ENCODE measurements at regions not wholly inside any gene's neighbourhood (a gene's known extent, or its start where the extent isn't known, plus 50 kb on each side); places are given as distances from the start of the nearest gene placed in this dataset.
"Not testable (repeated sequence)": the region's sequence is repeated elsewhere in the genome, so short reads cannot be mapped to it uniquely, and the experiment has no call there.

DNA sequence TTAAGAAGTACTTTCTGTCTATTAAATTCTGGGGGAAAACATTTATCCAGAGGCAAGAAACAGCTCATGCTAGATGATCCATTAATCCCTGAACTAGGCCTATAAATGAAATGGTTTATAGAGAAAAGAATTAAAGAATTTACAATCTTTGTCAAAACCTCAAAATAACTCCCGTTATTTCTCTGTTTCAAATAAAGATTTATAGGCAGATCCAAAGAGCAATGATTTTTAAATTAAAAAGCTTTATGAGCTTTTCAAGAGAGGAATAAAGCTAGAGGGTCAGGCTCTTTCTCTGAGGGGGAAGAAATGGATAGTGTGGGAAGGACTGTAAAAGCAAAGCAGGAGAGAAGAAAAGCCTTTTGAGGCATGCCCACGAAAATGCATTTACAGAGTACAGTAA, 82.5 kb upstream of the OGFRL1 start:
- DNase-seq: no peak

DNA sequence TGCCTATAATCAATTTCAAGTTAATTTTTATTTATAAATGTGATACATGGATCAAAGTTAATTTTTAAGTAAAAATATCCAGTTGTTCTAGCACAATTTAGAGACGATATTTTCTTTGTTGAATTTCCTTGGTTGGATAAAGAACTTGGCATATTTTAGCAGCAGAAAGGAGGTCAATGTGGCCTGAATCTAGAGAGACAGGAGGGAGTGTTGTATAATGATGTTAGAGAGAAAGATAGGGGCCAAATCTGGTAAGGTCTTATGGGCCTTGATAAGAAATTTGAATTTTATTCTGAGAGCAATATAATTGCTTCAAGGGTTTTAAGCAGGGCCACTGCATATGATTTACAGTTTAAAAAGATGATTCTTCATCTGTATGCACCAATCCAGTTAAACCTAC, 79.4 kb upstream of the OGFRL1 start:
- DNase-seq: no peak

DNA sequence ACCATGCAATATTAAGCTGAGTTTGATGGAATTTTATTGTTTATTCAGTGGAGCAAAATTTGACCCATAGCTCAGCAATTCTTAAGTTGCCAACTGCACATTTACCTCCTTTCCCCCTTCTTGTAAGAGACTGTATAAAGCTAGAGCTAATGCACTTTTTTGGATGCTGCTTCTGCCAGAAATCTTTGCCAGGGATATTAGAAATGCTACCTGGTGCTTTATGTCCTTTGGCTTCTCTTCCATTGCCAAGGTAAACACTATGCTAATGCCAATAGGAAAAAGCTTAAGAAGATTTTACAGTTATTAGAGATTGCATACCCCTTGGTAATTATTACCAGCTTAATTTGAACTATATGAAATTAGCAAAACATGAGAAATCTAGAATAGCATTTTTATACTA, 79.0 kb upstream of the OGFRL1 start:
- DNase-seq: no peak

DNA sequence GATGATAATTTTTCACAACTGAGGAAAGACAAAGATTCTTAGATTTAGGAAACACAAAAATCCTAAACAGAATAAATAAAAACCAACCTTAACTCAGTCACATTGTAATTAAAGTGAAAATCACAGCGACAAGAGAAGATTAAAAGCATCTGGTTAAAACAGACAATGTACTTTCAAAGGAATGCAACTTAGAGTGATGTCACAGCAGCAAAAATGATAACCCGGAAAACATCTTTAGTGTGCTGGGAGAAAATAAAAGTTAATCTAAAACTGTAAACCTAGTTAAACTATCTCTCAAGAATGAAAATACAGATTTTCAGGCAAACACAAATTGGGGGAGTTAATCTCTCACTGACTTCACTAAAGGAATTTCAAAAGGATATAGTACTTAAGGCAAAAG, 76.8 kb upstream of the OGFRL1 start:
- no peak for DNase-seq

DNA sequence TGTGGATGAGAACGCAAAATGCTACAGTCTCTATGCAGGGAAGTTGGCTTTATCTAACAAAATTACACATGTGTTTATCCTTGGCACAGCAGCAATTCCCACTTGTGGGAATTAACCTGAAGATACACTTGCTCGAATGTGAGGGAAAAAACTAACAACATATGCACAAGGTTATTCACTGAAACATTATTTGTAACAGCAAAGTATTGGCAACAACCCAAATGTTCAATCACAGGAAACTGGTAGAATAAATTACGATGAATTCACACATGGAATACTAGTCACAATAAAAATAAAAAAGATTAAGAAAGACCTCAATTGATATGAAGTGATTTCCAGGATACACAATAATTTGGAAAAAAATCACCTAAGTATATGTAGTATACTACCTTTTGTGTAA, 68.1 kb upstream of the OGFRL1 start:
- DNase-seq: no peak

DNA sequence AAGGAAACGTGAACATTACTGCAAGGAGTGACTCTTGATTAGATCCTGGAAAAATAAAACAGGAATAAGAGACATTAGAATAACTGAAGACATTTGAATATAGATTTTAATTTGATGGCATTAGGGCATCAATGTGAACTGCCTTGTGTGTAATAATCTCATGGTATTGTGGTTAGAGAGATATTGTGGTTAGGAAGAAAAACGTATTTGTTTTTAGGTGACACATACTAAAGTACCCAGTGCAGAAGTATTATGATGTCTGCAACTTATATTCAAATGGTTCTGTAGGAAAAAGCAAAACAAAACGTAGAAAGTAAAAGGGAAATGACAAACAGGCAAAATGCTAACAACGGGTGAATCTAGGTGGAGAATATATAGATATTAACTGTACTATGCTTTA, 65.9 kb upstream of the OGFRL1 start:
- DNase-seq: no peak

DNA sequence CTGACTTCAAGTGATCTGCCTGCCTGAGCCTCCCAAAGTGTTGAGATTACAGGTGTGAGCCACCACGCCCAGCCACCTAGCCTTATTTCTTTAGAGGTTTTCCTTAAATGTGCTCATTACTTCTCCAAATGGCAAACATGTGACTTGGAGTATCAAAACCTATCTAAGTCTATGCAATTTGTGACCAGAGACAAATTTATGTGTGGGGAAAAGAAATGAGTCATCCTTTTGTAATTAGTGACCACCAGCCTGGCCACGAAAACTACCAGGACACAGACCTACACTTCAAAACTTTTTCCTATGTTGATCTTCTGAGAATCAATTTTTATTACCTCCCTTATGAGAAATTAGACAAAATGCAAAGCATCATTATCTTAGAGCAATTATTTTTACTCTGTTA, 64.6 kb upstream of the OGFRL1 start:
- no peak for DNase-seq

DNA sequence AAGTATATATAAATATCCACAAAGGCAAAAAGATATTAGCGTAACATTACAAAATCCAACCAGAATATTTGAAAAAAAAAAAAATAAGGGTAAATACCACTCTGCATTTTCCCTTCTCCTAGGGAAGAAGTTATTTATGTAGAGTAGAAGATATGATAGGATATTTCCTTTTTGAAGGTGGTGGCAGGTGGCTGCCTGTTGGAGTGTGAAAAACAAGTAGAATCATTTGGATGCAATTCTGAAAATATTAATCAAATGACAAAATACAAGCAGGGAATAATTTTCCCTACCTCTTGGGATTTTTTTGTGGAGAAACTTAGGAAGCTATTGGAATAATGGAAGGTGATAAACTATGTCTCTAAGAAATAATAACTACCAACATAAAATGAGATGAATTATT, 62.5 kb upstream of the OGFRL1 start:
- DNase-seq: no peak

DNA sequence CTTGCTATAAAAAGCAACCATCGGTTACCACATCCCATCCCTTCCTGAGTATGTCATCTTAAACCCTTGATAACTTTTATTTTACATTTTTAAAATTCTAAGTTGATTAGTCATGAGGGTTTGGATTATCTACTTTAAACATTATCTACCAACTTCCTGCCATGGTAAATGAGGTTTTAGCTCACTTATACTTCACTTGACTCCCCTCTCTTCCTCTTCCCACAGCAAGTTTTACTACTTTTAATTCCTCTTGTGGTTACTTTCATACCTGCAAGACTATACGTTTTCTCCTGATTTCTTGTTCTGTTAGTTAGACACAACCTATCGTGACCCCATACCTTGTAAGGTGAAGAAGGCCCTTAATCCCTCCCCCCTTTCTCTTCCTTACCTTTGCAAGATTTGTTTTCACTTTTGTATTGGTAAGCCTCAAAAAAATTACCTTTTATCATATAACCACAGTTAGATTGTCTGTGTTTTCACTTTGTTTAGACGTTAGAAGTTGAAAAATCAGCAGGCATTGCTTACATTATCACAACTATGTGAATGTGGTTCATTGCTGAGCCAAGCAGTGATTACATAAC, 60.1 kb upstream of the OGFRL1 start:
- no peak for DNase-seq

DNA sequence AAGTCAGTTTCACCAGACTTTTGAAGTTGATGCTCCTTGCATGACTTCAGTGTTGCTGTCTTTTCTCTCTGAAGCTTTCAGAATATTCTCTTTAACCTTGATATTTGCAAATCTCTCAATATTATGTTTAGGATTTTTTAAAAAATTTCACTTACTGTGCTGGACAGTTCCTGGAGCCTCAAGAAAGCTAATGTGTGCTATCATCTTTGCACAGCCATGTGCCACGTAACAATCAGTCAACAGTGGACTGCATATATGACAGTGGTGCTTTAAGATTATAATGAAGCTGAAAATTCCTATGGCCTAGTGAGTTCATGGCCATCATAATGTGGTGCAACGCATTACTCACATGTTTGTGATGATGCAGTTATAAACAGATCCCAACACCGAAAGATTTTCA, 59.1 kb upstream of the OGFRL1 start:
- no peak for DNase-seq

DNA sequence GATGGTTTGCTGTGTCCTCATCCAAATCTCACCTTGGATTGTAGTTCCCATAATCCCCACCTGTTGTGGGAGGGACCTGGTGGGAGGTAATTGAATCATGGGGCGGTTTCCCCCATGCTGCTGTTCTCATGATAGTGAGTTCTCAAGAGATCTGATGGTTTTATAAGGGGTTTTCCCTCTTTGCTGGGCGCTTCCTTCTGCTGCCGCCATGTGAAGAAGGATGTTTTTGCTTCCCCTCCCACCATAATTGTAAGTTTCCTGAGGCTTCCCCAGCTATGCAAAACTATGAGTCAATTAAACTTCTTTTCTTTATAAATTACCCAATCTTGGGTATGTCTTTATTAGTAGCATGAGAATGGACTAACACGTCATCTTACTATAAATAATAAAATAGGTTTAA, 55.7 kb upstream of the OGFRL1 start:
- DNase-seq: not testable (repeated sequence)

DNA sequence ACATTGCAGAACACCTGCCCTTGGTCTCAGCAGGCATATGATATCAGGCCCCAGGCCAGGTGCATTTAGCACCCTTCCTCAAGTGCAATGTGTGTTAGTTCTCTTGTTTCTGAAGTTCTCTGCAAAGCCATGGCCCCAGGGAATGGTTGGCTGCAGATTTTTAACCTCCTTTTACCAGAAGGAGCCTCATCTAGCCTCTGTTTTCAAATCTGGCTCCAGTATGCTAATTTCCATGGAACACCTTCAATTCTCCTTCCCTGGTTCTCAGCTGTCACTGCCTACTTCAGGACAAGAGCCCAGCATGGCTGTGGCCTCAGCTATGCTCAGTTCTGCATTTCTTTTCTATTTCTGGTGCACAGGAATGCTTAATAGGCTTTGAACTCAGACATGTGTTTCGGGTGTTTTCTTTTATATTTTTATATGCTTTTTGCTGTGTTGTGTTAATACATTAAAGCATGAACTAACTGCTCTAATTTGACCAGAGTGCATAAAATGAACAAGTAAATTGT, 51.6 kb upstream of the OGFRL1 start:
- no peak for DNase-seq

DNA sequence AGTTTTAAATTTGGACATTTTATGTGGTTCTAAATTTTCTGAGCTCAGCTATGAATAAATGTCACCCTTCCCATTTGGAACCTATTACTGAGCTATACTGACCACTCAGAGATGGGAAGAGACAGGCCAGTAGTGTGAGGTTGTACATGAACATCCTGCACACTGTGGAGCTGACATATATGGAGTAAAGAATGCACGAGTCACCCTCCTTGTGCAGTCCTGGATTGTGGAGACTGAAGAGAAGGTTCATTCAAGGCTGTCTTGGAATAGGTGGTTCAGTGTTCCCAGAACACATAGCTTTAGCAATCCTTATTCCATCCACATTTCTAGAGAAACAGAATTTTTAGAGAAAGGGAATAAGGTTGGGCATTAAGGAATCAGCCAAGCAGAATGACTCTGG, 50.3 kb upstream of the OGFRL1 start:
- no peak for DNase-seq

Data from NCI-H2227 treated with DMSO at 0.1 percent for 48 hours (cell line).